ENCODE measurements at regions not wholly inside any gene's neighbourhood (a gene's known extent, or its start where the extent isn't known, plus 50 kb on each side); places are given as distances from the start of the nearest gene placed in this dataset.

DNA sequence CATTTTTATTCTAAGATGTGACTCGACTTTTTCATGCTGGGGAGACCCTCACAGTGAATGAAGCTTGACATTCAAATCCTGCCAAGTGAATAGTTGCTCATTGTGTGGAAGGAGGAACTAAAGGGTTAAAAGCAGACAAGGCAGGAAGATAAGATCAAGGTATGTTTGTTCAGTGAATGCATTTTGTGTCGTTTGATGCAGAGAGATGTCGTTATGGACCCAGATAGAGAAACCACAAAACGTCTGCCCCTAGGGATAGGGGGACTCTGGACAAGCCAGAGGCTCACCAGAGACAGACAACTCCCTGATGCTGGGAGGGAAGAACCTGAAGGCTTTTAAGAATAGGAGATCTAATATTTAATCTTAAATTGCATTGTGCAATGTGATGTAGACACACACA, 72.5 kb upstream of the MYL2 start:
- in situ Hi-C loops (cut with HindIII; ENCODE audit: low sequenced_read_pairs) = no loop called here

DNA sequence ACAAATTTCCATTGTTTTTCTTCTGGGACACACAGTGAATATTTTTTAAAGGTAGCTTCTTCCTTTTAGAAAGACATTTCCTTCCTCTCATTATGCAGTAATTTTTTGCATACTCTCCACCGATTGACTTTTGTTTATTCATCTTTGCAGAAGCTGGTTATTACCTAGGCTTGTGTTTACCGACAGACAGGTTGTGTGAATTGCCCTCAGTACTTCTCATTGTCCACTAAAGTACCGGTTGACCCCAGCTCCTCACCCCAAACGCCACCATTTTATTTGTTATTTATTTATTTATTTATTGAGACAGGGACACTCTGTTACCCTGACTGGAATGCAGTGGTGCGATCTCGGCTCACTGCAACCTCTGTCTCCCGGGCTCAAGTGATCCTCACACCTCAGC, 63.4 kb upstream of the MYL2 start:
- in situ Hi-C loops (cut with HindIII; ENCODE audit: low sequenced_read_pairs) = no loop called here

DNA sequence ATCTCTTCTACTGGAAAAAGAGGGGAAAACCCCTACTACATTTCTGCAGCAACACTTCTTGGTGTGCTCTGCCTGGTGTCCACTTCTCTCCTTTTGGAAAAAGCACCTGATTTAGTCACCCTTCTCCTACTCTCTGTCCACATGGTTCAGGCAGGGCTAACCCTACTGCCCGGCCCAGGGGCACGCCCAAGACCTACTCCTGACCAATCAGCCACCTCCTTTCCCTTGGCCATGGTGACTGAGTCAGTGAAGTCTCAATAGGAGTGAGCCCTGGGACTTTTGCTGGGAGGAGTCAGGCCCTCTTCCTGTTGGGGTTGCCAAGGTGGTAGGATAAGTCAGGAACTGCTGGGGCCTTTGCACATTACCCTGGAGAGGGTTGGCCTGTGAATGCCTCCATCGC, 52.5 kb upstream of the MYL2 start:
- in situ Hi-C loops (cut with HindIII; ENCODE audit: low sequenced_read_pairs) = no loop called here

DNA sequence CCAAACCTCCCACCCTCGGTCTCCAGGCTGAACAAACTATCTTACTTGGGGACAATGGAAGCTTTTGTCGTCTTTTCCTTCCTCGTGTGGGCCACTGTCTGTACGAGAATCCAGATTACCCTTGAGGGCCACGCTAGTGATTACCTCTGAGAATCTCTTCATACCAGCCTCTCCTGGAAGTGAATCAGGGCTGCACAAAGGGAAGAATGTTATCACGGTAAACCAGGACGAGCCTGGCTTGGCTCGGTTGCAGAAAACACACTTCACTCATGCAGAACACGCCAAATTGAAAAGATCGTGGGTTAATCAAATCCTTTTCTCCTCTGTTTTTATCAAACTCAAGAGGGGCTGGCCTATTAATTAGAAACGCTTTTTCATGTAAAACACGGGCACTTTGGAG, 51.6 kb upstream of the MYL2 start:
- in situ Hi-C loops (cut with HindIII; ENCODE audit: low sequenced_read_pairs) = no loop called here

DNA sequence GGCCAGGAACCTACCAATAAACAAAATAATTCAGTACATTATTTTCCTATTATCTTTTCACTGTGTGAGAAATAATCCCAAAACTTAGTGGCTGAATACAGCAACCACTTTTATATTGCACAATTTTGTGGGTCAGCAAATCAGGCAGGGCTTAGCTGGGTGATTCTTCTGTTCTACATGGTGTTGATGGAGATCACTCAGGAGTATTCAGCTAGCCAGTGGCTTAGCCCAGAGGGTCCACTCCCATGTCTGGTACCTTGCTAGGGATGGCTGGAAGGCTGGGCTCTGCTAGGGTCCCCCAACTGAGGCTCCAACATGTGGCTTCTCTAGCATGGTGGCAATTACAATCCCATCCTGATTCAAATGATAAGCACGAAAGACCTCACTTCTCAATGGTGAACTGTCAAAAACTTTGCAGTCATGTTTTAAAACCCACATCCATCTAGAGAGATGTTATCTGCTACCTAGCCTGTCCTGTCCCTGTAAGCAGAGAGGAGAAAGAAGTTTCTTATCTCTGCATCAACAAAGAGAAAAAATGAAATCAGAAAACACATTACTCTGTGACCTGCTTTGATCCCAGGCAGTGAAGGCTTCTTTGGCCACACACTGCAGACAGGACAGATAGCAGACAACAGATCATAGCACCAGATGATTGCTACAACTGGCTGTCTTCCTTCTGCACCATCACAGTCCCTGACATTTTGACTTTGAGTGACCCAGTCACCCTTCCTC, 51.0 kb upstream of the MYL2 start:
- in situ Hi-C loops (cut with HindIII; ENCODE audit: low sequenced_read_pairs) = no loop called here
